ENCODE measurements at regions not wholly inside any gene's neighbourhood (a gene's known extent, or its start where the extent isn't known, plus 50 kb on each side); places are given as distances from the start of the nearest gene placed in this dataset.
"Not testable (repeated sequence)": the region's sequence is repeated elsewhere in the genome, so short reads cannot be mapped to it uniquely, and the experiment has no call there.

GRCh38 chr21:17071093-17071492, 441.8 kb upstream of the CXADR start:
- H3K36me3 Mint-ChIP-seq, result no peaks in the 10 kb centered on the region
- no peak overlapping the region for H3K27ac Mint-ChIP-seq
- no peaks in the 10 kb centered on the region for H3K4me1 Mint-ChIP-seq
- H3K9me3 Mint-ChIP-seq, result peaks cover 0 to 19% (median 2%) of the 10 kb centered on the region in 3 donors
- no peak overlapping the region for H3K4me3 Mint-ChIP-seq
- no peaks in the 10 kb centered on the region for H3K27me3 Mint-ChIP-seq

GRCh38 chr21:17081193-17081592, 431.6 kb upstream of the CXADR start:
- H3K4me1 Mint-ChIP-seq, result no peaks in the 10 kb centered on the region
- no peaks in the 10 kb centered on the region for H3K27me3 Mint-ChIP-seq
- no peak overlapping the region for H3K27ac Mint-ChIP-seq
- peaks cover 2% of the 10 kb centered on the region for H3K36me3 Mint-ChIP-seq
- H3K9me3 Mint-ChIP-seq, result peaks cover 2 to 8% (median 7%) of the 10 kb centered on the region in 3 donors
- H3K4me3 Mint-ChIP-seq, result no peak overlapping the region

GRCh38 chr21:17082843-17083483, 429.9 kb upstream of the CXADR start:
- Mint-ChIP-seq H3K27me3 (no peaks in the 10 kb centered on the region), H3K36me3 (peaks cover 2% of the 10 kb centered on the region), H3K9me3 (peaks cover 2 to 6% (median 6%) of the 10 kb centered on the region in 3 donors), H3K27ac (peak overlapping the region in 1 of 3 donors; percentile 29), H3K4me1 (no peaks in the 10 kb centered on the region), H3K4me3 (no peak overlapping the region)

- Mint-ChIP-seq H3K4me1 (no peaks in the 10 kb centered on the region), H3K9me3 (peaks cover 2 to 6% (median 6%) of the 10 kb centered on the region in 3 donors), H3K27me3 (no peaks in the 10 kb centered on the region), H3K4me3 (no peak overlapping the region), H3K27ac (no peak overlapping the region), H3K36me3 (peaks cover 2% of the 10 kb centered on the region)
These were observed 427.1 kb upstream of the CXADR start for GRCh38 chr21:17085707-17086106.

GRCh38 chr21:17088500-17088899, 424.3 kb upstream of the CXADR start:
- H3K36me3 Mint-ChIP-seq, result peaks cover 2% of the 10 kb centered on the region
- no peak overlapping the region for H3K4me3 Mint-ChIP-seq
- H3K9me3 Mint-ChIP-seq, result peaks cover 0 to 2% (median 2%) of the 10 kb centered on the region in 3 donors
- no peak overlapping the region for H3K27ac Mint-ChIP-seq
- H3K27me3 Mint-ChIP-seq, result no peaks in the 10 kb centered on the region
- H3K4me1 Mint-ChIP-seq, result no peaks in the 10 kb centered on the region

GRCh38 chr21:17089091-17089491, 423.8 kb upstream of the CXADR start:
- no peak overlapping the region for H3K27ac Mint-ChIP-seq
- H3K36me3 Mint-ChIP-seq, result no peaks in the 10 kb centered on the region
- H3K27me3 Mint-ChIP-seq, result no peaks in the 10 kb centered on the region
- H3K4me3 Mint-ChIP-seq, result no peak overlapping the region
- peaks cover 0 to 2% (median 0%) of the 10 kb centered on the region in 3 donors for H3K9me3 Mint-ChIP-seq
- H3K4me1 Mint-ChIP-seq, result no peaks in the 10 kb centered on the region

GRCh38 chr21:17101696-17102095, 411.1 kb upstream of the CXADR start:
- Mint-ChIP-seq H3K4me1 (peaks cover 0 to 1% (median 0%) of the 10 kb centered on the region in 3 donors), H3K27ac (no peak overlapping the region), H3K27me3 (no peaks in the 10 kb centered on the region), H3K4me3 (no peak overlapping the region), H3K9me3 (peaks cover 5 to 22% (median 12%) of the 10 kb centered on the region in 3 donors), H3K36me3 (no peaks in the 10 kb centered on the region)

GRCh38 chr21:17105932-17106331, 406.9 kb upstream of the CXADR start:
- H3K27me3 Mint-ChIP-seq, result no peaks in the 10 kb centered on the region
- H3K9me3 Mint-ChIP-seq, result peaks cover 10 to 15% (median 13%) of the 10 kb centered on the region in 3 donors
- no peak overlapping the region for H3K27ac Mint-ChIP-seq
- no peaks in the 10 kb centered on the region for H3K36me3 Mint-ChIP-seq
- no peak overlapping the region for H3K4me3 Mint-ChIP-seq
- no peaks in the 10 kb centered on the region for H3K4me1 Mint-ChIP-seq

GRCh38 chr21:17114045-17114444, 398.8 kb upstream of the CXADR start:
- H3K9me3 Mint-ChIP-seq, result peaks cover 6 to 24% (median 11%) of the 10 kb centered on the region in 3 donors
- H3K36me3 Mint-ChIP-seq, result no peaks in the 10 kb centered on the region
- no peak overlapping the region for H3K27ac Mint-ChIP-seq
- no peak overlapping the region for H3K4me3 Mint-ChIP-seq
- H3K27me3 Mint-ChIP-seq, result no peaks in the 10 kb centered on the region
- H3K4me1 Mint-ChIP-seq, result no peaks in the 10 kb centered on the region

GRCh38 chr21:17118638-17119384, 394.0 kb upstream of the CXADR start:
- Mint-ChIP-seq H3K4me3 (no peak overlapping the region), H3K36me3 (no peaks in the 10 kb centered on the region), H3K27ac (no peak overlapping the region), H3K4me1 (no peaks in the 10 kb centered on the region), H3K27me3 (no peaks in the 10 kb centered on the region), H3K9me3 (peaks cover 7 to 14% (median 9%) of the 10 kb centered on the region in 3 donors)

- no peak overlapping the region for H3K27ac Mint-ChIP-seq
- H3K4me3 Mint-ChIP-seq, result no peak overlapping the region
- peaks cover 7 to 14% (median 9%) of the 10 kb centered on the region in 3 donors for H3K9me3 Mint-ChIP-seq
- H3K27me3 Mint-ChIP-seq, result no peaks in the 10 kb centered on the region
- no peaks in the 10 kb centered on the region for H3K36me3 Mint-ChIP-seq
- no peaks in the 10 kb centered on the region for H3K4me1 Mint-ChIP-seq
These were observed 393.2 kb upstream of the CXADR start for GRCh38 chr21:17119466-17120297.

- H3K9me3 Mint-ChIP-seq, H3K27me3 Mint-ChIP-seq, H3K27ac Mint-ChIP-seq, H3K36me3 Mint-ChIP-seq, H3K4me1 Mint-ChIP-seq: not testable (repeated sequence)
- H3K4me3 Mint-ChIP-seq, result peak overlapping the region in 1 of 4 donors; percentile 5
These were observed 385.4 kb upstream of the CXADR start for GRCh38 chr21:17127395-17127794.

- no peak overlapping the region for H3K4me3 Mint-ChIP-seq
- no peaks in the 10 kb centered on the region for H3K4me1 Mint-ChIP-seq
- peaks cover 0 to 6% (median 1%) of the 10 kb centered on the region in 3 donors for H3K9me3 Mint-ChIP-seq
- H3K36me3 Mint-ChIP-seq, result no peaks in the 10 kb centered on the region
- H3K27ac Mint-ChIP-seq, result no peak overlapping the region
- no peaks in the 10 kb centered on the region for H3K27me3 Mint-ChIP-seq
These were observed 384.7 kb upstream of the CXADR start for GRCh38 chr21:17128132-17128531.

GRCh38 chr21:17139159-17139558, 373.7 kb upstream of the CXADR start:
- H3K27ac Mint-ChIP-seq, H3K4me1 Mint-ChIP-seq, H3K36me3 Mint-ChIP-seq, H3K27me3 Mint-ChIP-seq, H3K9me3 Mint-ChIP-seq: not testable (repeated sequence)
- H3K4me3 Mint-ChIP-seq, result peak overlapping the region in 3 of 4 donors; percentile 19 to 34 (median 32)

GRCh38 chr21:17139696-17140095, 373.1 kb upstream of the CXADR start:
- Mint-ChIP-seq H3K36me3 (no peaks in the 10 kb centered on the region), H3K9me3 (peaks cover 0 to 5% (median 3%) of the 10 kb centered on the region in 3 donors), H3K4me1 (peaks cover 0 to 2% (median 2%) of the 10 kb centered on the region in 3 donors), H3K27ac (peak overlapping the region in 1 of 3 donors; percentile 25), H3K27me3 (no peaks in the 10 kb centered on the region), H3K4me3 (peak overlapping the region in 2 of 4 donors; percentile 35 to 63)
